ENCODE measurements at regions not wholly inside any gene's neighbourhood (a gene's known extent, or its start where the extent isn't known, plus 50 kb on each side); places are given as distances from the start of the nearest gene placed in this dataset.
A peak's percentile ranks its signal among the peaks of the same experiment; 100 is the strongest.

GRCh38 chr6:143621876-143622605 is 55.7 kb upstream of the PHACTR2 start:
- DNase-seq (ENCODE audit: low read depth), result peak; percentile 71

DNA sequence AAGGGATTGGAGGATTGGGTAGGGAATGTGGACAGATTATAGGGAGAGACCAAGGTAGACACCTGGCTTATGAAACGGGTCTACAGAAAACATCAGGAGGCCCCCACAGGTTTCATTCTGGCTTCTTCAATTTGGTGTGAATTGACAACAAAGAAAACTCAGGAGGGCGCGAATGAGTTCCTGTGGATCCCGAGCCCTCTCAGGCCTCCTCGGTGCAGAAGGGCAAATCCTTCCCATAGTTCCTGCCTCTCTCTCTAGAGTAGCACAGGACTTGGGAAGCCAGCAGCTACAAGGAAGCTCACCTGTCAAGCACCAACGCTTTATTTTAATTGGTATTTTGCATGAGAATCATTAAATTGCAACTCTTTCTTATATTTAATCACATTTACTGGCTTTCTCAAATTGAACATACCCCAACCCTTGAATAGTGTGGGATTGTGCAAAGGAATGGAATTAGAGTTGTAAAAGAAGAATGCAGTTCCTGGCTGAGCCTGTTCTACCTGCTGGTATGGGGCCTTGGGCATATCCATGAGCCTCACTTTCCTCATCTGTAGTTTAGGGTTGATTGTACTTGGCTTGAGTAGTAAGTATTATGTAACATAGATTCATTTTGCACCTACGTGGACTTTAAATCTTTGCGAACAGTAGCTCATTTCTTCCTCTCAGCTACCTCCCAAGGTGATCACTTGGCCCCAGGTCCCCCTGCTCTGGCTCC is 56.4 kb upstream of the PHACTR2 start:
- no peak for DNase-seq (ENCODE audit: low read depth)

DNA sequence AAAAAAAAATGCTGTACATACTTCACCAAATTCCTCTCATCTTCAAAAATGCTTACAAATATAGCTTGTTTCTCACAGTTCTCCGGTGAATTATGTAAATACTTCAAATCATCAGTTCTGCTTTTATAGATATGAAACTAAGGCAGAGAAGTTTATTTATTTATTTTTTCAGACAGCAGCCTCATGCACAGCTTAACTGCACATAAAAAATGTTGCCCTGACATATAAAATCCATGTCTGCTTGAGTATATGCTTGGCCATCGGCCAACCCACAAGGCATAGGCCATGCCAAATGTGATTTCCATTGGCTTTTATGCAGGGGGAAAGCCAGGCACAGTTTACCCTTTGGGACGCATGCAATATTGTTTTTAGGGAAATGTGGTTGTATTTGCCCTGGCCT is 57.3 kb upstream of the PHACTR2 start:
- DNase-seq (ENCODE audit: low read depth), result peak; percentile 39

DNA sequence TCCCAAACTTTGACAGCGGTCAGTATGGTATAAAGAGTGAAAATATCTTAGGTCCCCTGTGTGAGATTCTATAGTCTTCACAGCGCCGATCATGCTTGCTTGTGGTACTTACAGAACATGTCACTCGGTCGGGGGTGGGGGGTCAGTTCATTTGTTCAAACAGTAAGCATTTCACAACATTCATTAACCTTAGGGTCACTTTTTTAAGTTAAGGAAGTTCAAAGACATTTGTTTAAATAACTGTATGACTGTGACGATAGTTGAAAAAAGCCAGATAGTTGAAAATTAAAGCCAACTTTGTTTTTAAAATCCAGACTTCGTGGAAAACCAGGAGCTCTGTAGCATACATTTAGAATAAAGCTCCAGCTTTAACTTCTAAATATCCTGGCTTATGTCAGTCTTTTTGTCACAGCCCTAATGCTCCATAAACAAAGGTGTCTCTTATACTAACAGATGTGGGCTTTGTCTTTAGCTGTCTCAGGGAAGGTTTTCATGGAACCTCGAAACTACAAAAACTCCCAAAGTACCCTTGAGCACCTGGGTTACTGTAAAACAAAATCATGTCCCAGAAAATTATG is 57.9 kb upstream of the PHACTR2 start:
- DNase-seq (ENCODE audit: low read depth), result no peak

- DNase-seq (ENCODE audit: low read depth), result no peak
These were observed 61.0 kb upstream of the PHACTR2 start for GRCh38 chr6:143616741-143617140.

- DNase-seq (ENCODE audit: low read depth), result no peak
These were observed 62.0 kb upstream of the PHACTR2 start for GRCh38 chr6:143615785-143616184.

DNA sequence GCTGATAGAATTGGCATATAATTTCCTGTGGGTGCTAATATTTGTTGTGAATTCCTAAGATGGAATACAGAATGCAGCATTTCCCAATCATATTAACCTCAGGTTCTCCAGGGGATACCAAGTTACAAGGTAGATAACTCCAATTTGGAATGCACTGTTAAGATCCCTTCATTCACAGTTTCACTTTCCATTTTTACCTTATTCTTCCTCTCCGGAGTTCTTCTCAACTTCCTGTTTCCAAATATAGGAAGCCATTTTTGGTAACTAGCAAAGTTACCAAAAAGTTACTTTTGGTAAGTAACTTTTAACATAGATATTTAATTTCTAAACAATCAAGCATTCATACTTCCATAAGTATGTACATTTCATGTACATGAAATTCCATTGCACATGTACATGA is 63.5 kb upstream of the PHACTR2 start:
- peak; percentile 7 for DNase-seq (ENCODE audit: low read depth)

GRCh38 chr6:143613749-143614148 is 64.0 kb upstream of the PHACTR2 start:
- DNase-seq (ENCODE audit: low read depth), result no peak

DNA sequence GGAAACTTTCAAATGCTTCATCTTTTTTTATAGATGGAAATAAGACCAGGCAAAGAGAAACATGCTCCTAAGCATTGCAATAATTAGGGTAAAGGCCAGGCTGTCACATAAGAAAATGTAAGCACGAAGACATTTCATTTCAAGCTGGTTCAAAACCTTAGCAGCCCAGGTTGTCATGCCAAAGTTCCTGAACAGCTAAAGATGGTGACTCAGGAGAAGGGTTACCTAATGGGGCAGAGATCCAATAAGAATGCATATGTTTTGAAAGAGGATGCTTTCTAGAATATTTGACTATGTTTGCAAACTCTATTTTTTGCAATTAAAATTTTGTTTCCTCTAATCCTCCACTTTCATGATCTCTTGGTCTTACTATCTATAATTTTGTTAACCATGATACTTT is 65.6 kb upstream of the PHACTR2 start:
- no peak for DNase-seq (ENCODE audit: low read depth)

- DNase-seq (ENCODE audit: low read depth), result no peak
These were observed 66.2 kb upstream of the PHACTR2 start for GRCh38 chr6:143611580-143611979.

DNA sequence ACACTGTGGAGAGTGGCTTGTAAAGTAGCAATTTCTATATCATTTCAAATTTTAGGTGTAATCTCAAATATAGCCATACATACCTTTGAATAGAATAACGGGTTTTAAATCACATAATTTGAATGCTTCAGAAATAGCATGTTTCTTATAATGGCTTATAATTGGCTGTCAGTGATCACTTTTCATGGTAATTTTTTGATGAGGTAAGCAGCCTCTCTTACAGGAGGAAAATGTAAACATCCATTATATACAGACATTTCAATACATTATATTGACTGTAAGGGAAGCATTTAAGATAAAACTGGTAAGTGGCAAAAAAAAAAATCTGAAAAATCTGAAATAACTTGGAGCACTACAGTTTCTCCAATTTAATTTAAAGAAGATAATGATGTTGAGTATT is 67.8 kb upstream of the PHACTR2 start:
- DNase-seq (ENCODE audit: low read depth), result no peak

DNA sequence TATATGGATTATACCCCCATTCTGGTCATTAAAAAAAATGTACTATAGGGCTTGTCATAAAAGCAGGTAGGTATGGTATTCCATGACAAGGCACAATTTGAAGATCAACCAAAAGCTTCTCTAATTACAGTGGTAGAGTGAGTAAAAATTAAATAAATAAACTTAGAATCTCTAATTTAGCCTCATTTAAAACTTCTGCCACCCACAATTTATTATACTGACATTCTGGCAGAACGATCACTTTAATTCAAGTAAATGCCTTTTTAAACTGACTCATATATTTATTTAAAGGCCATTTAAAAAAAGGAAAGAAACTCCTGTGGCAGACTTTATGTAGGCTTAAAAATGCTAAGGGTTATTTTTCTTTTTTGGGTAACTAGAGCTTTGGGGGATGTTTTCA is 68.3 kb upstream of the PHACTR2 start:
- no peak for DNase-seq (ENCODE audit: low read depth)

- DNase-seq (ENCODE audit: low read depth), result no peak
These were observed 68.9 kb upstream of the PHACTR2 start for GRCh38 chr6:143608906-143609305.

- DNase-seq (ENCODE audit: low read depth), result no peak
These were observed 69.8 kb upstream of the PHACTR2 start for GRCh38 chr6:143607974-143608373.

- no peak for DNase-seq (ENCODE audit: low read depth)
These were observed 70.6 kb upstream of the PHACTR2 start for GRCh38 chr6:143607168-143607567.

GRCh38 chr6:143605906-143606521 is 71.8 kb upstream of the PHACTR2 start:
- DNase-seq (ENCODE audit: low read depth), result no peak

DNA sequence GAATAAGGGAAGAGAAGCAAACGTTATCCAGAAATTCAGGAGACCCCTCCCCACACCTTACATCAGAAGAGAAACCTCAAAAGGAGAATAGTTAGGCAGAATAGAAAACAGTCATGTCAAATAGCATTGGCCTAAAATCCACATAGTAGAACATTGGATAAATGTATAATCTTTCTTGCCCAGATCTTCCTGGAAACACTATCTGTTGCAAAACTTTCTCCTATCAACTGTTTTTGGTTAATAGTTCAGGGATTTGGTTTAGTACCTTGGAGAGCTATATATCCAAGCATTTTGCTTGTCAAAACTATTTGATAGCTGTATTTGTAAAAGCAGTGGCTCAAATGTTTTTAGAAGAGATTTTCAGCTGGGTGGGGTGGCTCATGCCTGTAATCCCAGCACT is 74.3 kb upstream of the PHACTR2 start:
- no peak for DNase-seq (ENCODE audit: low read depth)

DNA sequence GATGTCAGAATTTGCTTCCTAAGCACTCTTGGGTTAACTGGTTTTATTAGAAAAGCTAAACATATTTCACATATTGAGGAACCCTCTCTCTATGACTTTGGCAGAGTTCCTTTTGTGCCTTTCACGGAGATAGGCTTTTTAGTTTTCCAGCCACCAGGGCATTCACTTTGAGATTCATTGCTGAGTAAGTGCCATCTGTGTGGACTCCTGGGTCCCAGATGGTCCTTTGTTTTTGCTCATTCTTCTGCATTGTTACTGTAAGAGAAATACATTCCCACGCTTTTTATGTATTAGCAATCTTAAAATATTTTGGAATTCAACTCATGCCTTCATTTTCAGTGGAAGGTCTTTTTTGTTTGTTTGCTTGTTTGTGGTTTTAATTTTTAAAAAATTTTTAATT is 76.3 kb upstream of the PHACTR2 start:
- no peak for DNase-seq (ENCODE audit: low read depth)

- no peak for DNase-seq (ENCODE audit: low read depth)
These were observed 76.9 kb upstream of the PHACTR2 start for GRCh38 chr6:143600821-143601220.

GRCh38 chr6:143598466-143599080 is 79.2 kb upstream of the PHACTR2 start:
- no peak for DNase-seq (ENCODE audit: low read depth)

DNA sequence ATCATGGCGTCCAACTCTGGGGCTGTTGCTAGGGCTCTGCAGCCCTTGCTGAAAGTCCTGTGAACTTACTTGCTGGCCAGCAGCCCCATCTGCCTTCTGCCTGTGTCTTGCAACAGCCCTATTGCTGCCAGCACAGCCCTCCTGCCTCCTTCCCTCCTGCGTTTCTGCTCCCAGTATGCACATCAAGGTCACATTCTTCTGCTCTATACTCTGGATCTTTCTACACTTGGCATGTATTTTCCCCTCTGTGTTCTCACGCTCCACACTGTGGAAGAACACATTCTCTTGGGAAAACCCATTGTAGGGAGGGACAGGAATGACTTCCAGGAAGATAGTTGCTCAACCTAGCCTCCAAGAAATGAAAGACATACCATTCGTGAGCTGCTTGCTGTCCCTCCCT is 80.9 kb upstream of the PHACTR2 start:
- no peak for DNase-seq (ENCODE audit: low read depth)

Measured in RPMI7951 (cell line).